ENCODE measurements at regions not wholly inside any gene's neighbourhood (a gene's known extent, or its start where the extent isn't known, plus 50 kb on each side); places are given as distances from the start of the nearest gene placed in this dataset.

- no peak for TF ChIP-seq CTCF (IDR thresholded peaks at IDR 0.05; ENCODE audit: low read depth, low read length)
- DNase-seq (ENCODE audit: extremely low read depth, low read depth), result no peak
Measured at GRCh38 chr7:16320099-16320660, 101.2 kb downstream of the CRPPA start.

GRCh38 chr7:16318989-16319915 lies 102.1 kb downstream of the CRPPA start:
- no peak for TF ChIP-seq CTCF (IDR thresholded peaks at IDR 0.05; ENCODE audit: low read depth, low read length)
- no peak for DNase-seq (ENCODE audit: extremely low read depth, low read depth)

GRCh38 chr7:16318463-16318862 lies 102.9 kb downstream of the CRPPA start:
- no peak for DNase-seq (ENCODE audit: extremely low read depth, low read depth)
- TF ChIP-seq CTCF (IDR thresholded peaks at IDR 0.05; ENCODE audit: low read depth, low read length), result no peak

GRCh38 chr7:16317406-16317805 lies 103.9 kb downstream of the CRPPA start:
- TF ChIP-seq CTCF (IDR thresholded peaks at IDR 0.05; ENCODE audit: low read depth, low read length), result no peak
- no peak for DNase-seq (ENCODE audit: extremely low read depth, low read depth)

GRCh38 chr7:16315280-16315679 lies 106.1 kb downstream of the CRPPA start:
- TF ChIP-seq CTCF (IDR thresholded peaks at IDR 0.05; ENCODE audit: low read depth, low read length), result no peak
- no peak for DNase-seq (ENCODE audit: extremely low read depth, low read depth)

- DNase-seq (ENCODE audit: extremely low read depth, low read depth), result no peak
Measured at GRCh38 chr7:16309129-16309528, 112.2 kb downstream of the CRPPA start.

More at GRCh38 chr7:16309129-16309528, 112.2 kb downstream of the CRPPA start:
- no peak for TF ChIP-seq CTCF (IDR thresholded peaks at IDR 0.05; ENCODE audit: low read depth, low read length)
